ENCODE measurements at regions not wholly inside any gene's neighbourhood (a gene's known extent, or its start where the extent isn't known, plus 50 kb on each side); places are given as distances from the start of the nearest gene placed in this dataset.

- Histone ChIP-seq H3K4me3 (no peak overlapping the region), H3K9me3 (no peaks in the 10 kb centered on the region), H3K27me3 (replicated peaks; ENCODE audit: insufficient read depth) (no peaks in the 10 kb centered on the region), H3K27ac (no peak overlapping the region), H3K4me1 (replicated peaks) (no peaks in the 10 kb centered on the region), H3K36me3 (no peaks in the 10 kb centered on the region)
- DNase-seq (ENCODE audit: low spot score), result no peak
- TF ChIP-seq POLR2AphosphoS5 (IDR thresholded peaks at IDR 0.05) (no peak), POLR2A (IDR thresholded peaks at IDR 0.05) (no peak), CTCF (IDR thresholded peaks at IDR 0.05) (no peak)
- intact Hi-C loops (cut with DNase I), result no loop called here
These were observed 755.5 kb downstream of the SLITRK5 start for GRCh38 chr13:88426661-88427060.

GRCh38 chr13:88429862-88430261 lies 758.7 kb downstream of the SLITRK5 start:
- no peak for TF ChIP-seq POLR2A (IDR thresholded peaks at IDR 0.05)
- TF ChIP-seq POLR2AphosphoS5 (IDR thresholded peaks at IDR 0.05), result no peak
- TF ChIP-seq CTCF (IDR thresholded peaks at IDR 0.05), result no peak
- Histone ChIP-seq H3K4me3 (no peak overlapping the region), H3K9me3 (no peaks in the 10 kb centered on the region), H3K27me3 (replicated peaks; ENCODE audit: insufficient read depth) (no peaks in the 10 kb centered on the region), H3K4me1 (replicated peaks) (no peaks in the 10 kb centered on the region), H3K36me3 (no peaks in the 10 kb centered on the region), H3K27ac (no peak overlapping the region)
- 86% methylated on average over 2 of the region's 2 CpGs for WGBS
- DNase-seq (ENCODE audit: low spot score), result no peak
- intact Hi-C loops (cut with DNase I), result no loop called here

- WGBS, result 91% methylated on average over 6 of the region's 6 CpGs
- no peaks in the 10 kb centered on the region for H3K4me1 ChIP-seq (replicated peaks)
- no peaks in the 10 kb centered on the region for H3K27me3 ChIP-seq (replicated peaks; ENCODE audit: insufficient read depth)
- intact Hi-C loops (cut with DNase I), result no loop called here
- H3K36me3 ChIP-seq, result no peaks in the 10 kb centered on the region
- TF ChIP-seq POLR2A (IDR thresholded peaks at IDR 0.05) (no peak), CTCF (IDR thresholded peaks at IDR 0.05) (no peak), POLR2AphosphoS5 (IDR thresholded peaks at IDR 0.05) (no peak)
- H3K27ac ChIP-seq, result no peak overlapping the region
- no peaks in the 10 kb centered on the region for H3K9me3 ChIP-seq
- DNase-seq (ENCODE audit: low spot score), result no peak
- H3K4me3 ChIP-seq, result no peak overlapping the region
These were observed 763.8 kb downstream of the SLITRK5 start for GRCh38 chr13:88434953-88435352.

GRCh38 chr13:88436974-88437373 lies 765.8 kb downstream of the SLITRK5 start:
- TF ChIP-seq POLR2AphosphoS5 (IDR thresholded peaks at IDR 0.05) (no peak), POLR2A (IDR thresholded peaks at IDR 0.05) (no peak), CTCF (IDR thresholded peaks at IDR 0.05) (no peak)
- H3K27me3 ChIP-seq (replicated peaks; ENCODE audit: insufficient read depth), result no peaks in the 10 kb centered on the region
- H3K4me3 ChIP-seq, result no peak overlapping the region
- no peaks in the 10 kb centered on the region for H3K4me1 ChIP-seq (replicated peaks)
- WGBS, result 95% methylated on average over 1 of the region's 1 CpG
- DNase-seq (ENCODE audit: low spot score), result no peak
- no peaks in the 10 kb centered on the region for H3K36me3 ChIP-seq
- no peak overlapping the region for H3K27ac ChIP-seq
- intact Hi-C loops (cut with DNase I), result no loop called here
- no peaks in the 10 kb centered on the region for H3K9me3 ChIP-seq

GRCh38 chr13:88450515-88450914 lies 779.3 kb downstream of the SLITRK5 start:
- no peak for TF ChIP-seq POLR2AphosphoS5 (IDR thresholded peaks at IDR 0.05)

More at GRCh38 chr13:88450515-88450914, 779.3 kb downstream of the SLITRK5 start:
- Histone ChIP-seq H3K4me1 (replicated peaks) (no peaks in the 10 kb centered on the region), H3K36me3 (no peaks in the 10 kb centered on the region), H3K4me3 (no peak overlapping the region), H3K9me3 (no peaks in the 10 kb centered on the region), H3K27ac (no peak overlapping the region), H3K27me3 (replicated peaks; ENCODE audit: insufficient read depth) (no peaks in the 10 kb centered on the region)
- intact Hi-C loops (cut with DNase I), result no loop called here
- 89% methylated on average over 2 of the region's 2 CpGs for WGBS
- no peak for DNase-seq (ENCODE audit: low spot score)

Measured in prostate gland (tissue), 2 donors.